CD14-positive monocyte (primary cell): ENCODE measurements at regions not wholly inside any gene's neighbourhood (a gene's known extent, or its start where the extent isn't known, plus 50 kb on each side); places are given as distances from the start of the nearest gene placed in this dataset.

Source experiments
- DNase-seq, 3 donors: peaks; one replicate each; pipeline ENCODE4 v3.0.0-alpha.2; 2011 to 2022
- H2AFZ ChIP-seq: 2 replicates; pipeline ENCODE4 v1.6.0; 2012; ENCODE audit warnings: mild to moderate bottlenecking, low read depth, low read length, inconsistent platforms; ENCODE audit not compliant: insufficient read depth, poor library complexity, severe bottlenecking
- H3K27ac ChIP-seq, 2 donors: 1 replicate in 1 of 2; 2 replicates in 1 of 2; pipeline ENCODE4 v1.5.1; 2012 to 2013; ENCODE audit warnings: low read length in 2 of 2, control low read depth in 1 of 2, inconsistent platforms in 1 of 2, low read depth in 1 of 2, mild to moderate bottlenecking in 1 of 2
- H3K27me3 ChIP-seq, 2 donors: one replicate each; pipeline versions ENCODE4 v1.6.0 to v1.6.1; 2011 to 2013; ENCODE audit warnings: low read length in 2 of 2; ENCODE audit not compliant: control insufficient read depth in 2 of 2, insufficient read depth in 2 of 2
- H3K36me3 ChIP-seq, 2 donors: replicated peaks in 1 of 2; 1 replicate in 1 of 2; 2 replicates in 1 of 2; pipeline versions ENCODE4 v1.5.1 to v1.6.1; 2012 to 2013; ENCODE audit warnings: low read length in 2 of 2, control low read depth in 1 of 2, inconsistent platforms in 1 of 2, mild to moderate bottlenecking in 1 of 2; ENCODE audit not compliant: insufficient read depth in 2 of 2, control insufficient read depth in 1 of 2
- H3K4me1 ChIP-seq, 2 donors: 1 replicate in 1 of 2; 2 replicates in 1 of 2; pipeline versions ENCODE4 v1.5.1 to v1.6.1; 2012 to 2013; ENCODE audit warnings: low read length in 2 of 2, control low read depth in 1 of 2, inconsistent platforms in 1 of 2, mild to moderate bottlenecking in 1 of 2, moderate library complexity in 1 of 2; ENCODE audit not compliant: insufficient read depth in 2 of 2, control insufficient read depth in 1 of 2
- H3K4me2 ChIP-seq: replicated peaks from 2 replicates; pipeline ENCODE3; 2012; ENCODE audit warnings: low read length, moderate library complexity, mild to moderate bottlenecking; ENCODE audit not compliant: poor library complexity, severe bottlenecking; ENCODE audit errors: extremely low read depth
- H3K4me3 ChIP-seq, 3 experiments: fragments of 200-600 bp in 1 of 3; sonication (generic) in 1 of 3; replicated peaks in 1 of 3; 1 replicate in 2 of 3; 2 replicates in 1 of 3; pipeline ENCODE4 v1.5.1; 2011 to 2013; ENCODE audit warnings: low read length in 3 of 3, mild to moderate bottlenecking in 3 of 3, control low read depth in 2 of 3, low read depth in 2 of 3, inconsistent platforms in 1 of 3, moderate library complexity in 1 of 3
- H3K79me2 ChIP-seq: 2 replicates; pipeline ENCODE4 v1.6.0; 2012; ENCODE audit warnings: mild to moderate bottlenecking, control low read depth, inconsistent platforms, low read length, moderate library complexity; ENCODE audit not compliant: insufficient read depth
- H3K9ac ChIP-seq: 2 replicates; pipeline ENCODE4 v1.6.0; 2017; ENCODE audit warnings: low read length, mild to moderate bottlenecking; ENCODE audit not compliant: insufficient read depth, poor library complexity, severe bottlenecking
- H3K9me3 ChIP-seq, 2 donors: replicated peaks in 1 of 2; 1 replicate in 1 of 2; 2 replicates in 1 of 2; pipeline versions ENCODE4 v1.5.1 to v1.6.1; 2012 to 2013; ENCODE audit warnings: low read length in 2 of 2, control low read depth in 1 of 2; ENCODE audit not compliant: control insufficient read depth in 1 of 2, insufficient read depth in 1 of 2
- H4K20me1 ChIP-seq: 2 replicates; pipeline ENCODE4 v1.6.0; 2012; ENCODE audit warnings: mild to moderate bottlenecking, low read length, control low read depth, moderate library complexity; ENCODE audit not compliant: insufficient read depth
- H3K27ac Mint-ChIP-seq, 7 donors: one replicate each; pipeline ENCODE4 v1.8.0; 2020; ENCODE audit warnings: mild to moderate bottlenecking in 7 of 7, mixed read lengths in 7 of 7, moderate library complexity in 6 of 7, inconsistent platforms in 2 of 7
- H3K27me3 Mint-ChIP-seq, 3 donors: one replicate each; pipeline ENCODE4 v1.8.0; 2021 to 2022; ENCODE audit warnings: low read depth in 3 of 3, mild to moderate bottlenecking in 3 of 3, mixed read lengths in 3 of 3, moderate library complexity in 3 of 3, inconsistent platforms in 1 of 3
- H3K36me3 Mint-ChIP-seq, 2 donors: one replicate each; pipeline ENCODE4 v1.8.0; 2020; ENCODE audit warnings: mixed read lengths in 2 of 2, inconsistent platforms in 1 of 2, mild to moderate bottlenecking in 1 of 2
- H3K4me1 Mint-ChIP-seq: one replicate; pipeline ENCODE4 v1.8.0; 2020; ENCODE audit warnings: mild to moderate bottlenecking, mixed read lengths
- H3K4me3 Mint-ChIP-seq, 2 donors: one replicate each; pipeline ENCODE4 v1.8.0; 2020; ENCODE audit warnings: mild to moderate bottlenecking in 2 of 2, mixed read lengths in 2 of 2, moderate library complexity in 1 of 2
- H3K9me3 Mint-ChIP-seq, 7 donors: one replicate each; pipeline ENCODE4 v1.8.0; 2020 to 2022; ENCODE audit warnings: mixed read lengths in 7 of 7, mild to moderate bottlenecking in 6 of 7, moderate library complexity in 6 of 7, inconsistent platforms in 2 of 7
- CTCF ChIP-seq: fragments of 200-600 bp; IDR thresholded peaks from one replicate; pipeline ENCODE4 v1.8.0; 2022; ENCODE audit warnings: antibody characterized with exemption, mild to moderate bottlenecking
- whole genome bisulfite sequencing: methylation state at CpG from one replicate; pipeline ENCODE4 v1.1.5; 2013; ENCODE audit warnings: missing lambda C conversion rate; ENCODE audit not compliant: insufficient coverage; 5-methylcytosine and 5-hydroxymethylcytosine counted together
- intact Hi-C, 2 donors: fragments of 100-400 bp; cut with micrococcal nuclease; formaldehyde crosslinking; loops; one replicate each; pipeline versions ENCODE4 v1.15.0 to v1.15.1; 2023

GRCh38 chr1:185421485-185422107 is 104.6 kb upstream of the IVNS1ABP start:
- no peaks in the 10 kb centered on the region for H3K36me3 ChIP-seq
- H4K20me1 ChIP-seq: no peaks in the 10 kb centered on the region
- H2AFZ ChIP-seq: peak overlapping the region; percentile 3
- no peak for TF ChIP-seq CTCF
- no CpG with 5 or more reads among the region's 3 CpGs for WGBS
- no peak overlapping the region for H3K4me3 Mint-ChIP-seq
- H3K27ac Mint-ChIP-seq: peak overlapping the region; percentile 90 to 97 (median 93)
- peak overlapping the region; percentile 44 to 80 for H3K27ac ChIP-seq
- H3K4me1 ChIP-seq: peaks cover 22 to 25% of the 10 kb centered on the region in 2 donors
- H3K27me3 ChIP-seq: no peaks in the 10 kb centered on the region
- peak; percentile 16 to 29 (median 26) for DNase-seq
- H3K9ac ChIP-seq: no peak overlapping the region
- no peaks in the 10 kb centered on the region for H3K79me2 ChIP-seq
- H3K9me3 ChIP-seq: no peaks in the 10 kb centered on the region
- H3K4me1 Mint-ChIP-seq: peaks cover 28% of the 10 kb centered on the region
- H3K4me3 ChIP-seq: no peak overlapping the region
- H3K4me2 ChIP-seq: peak overlapping the region; percentile 49
- H3K9me3 Mint-ChIP-seq: peaks cover 0 to 3% (median 0%) of the 10 kb centered on the region in 7 donors
- H3K36me3 Mint-ChIP-seq: no peaks in the 10 kb centered on the region
- intact Hi-C loops: no loop called here
- no peaks in the 10 kb centered on the region for H3K27me3 Mint-ChIP-seq

GRCh38 chr1:185420588-185421081 is 103.6 kb upstream of the IVNS1ABP start:
- Mint-ChIP-seq H3K4me1 (peaks cover 32% of the 10 kb centered on the region), H3K9me3 (peaks cover 0 to 3% (median 0%) of the 10 kb centered on the region in 7 donors), H3K27ac (peak overlapping the region; percentile 90 to 97 (median 93)), H3K27me3 (no peaks in the 10 kb centered on the region), H3K4me3 (peak overlapping the region in 1 of 2 donors; percentile 69), H3K36me3 (no peaks in the 10 kb centered on the region)
- Histone ChIP-seq H3K27me3 (no peaks in the 10 kb centered on the region), H3K27ac (peak overlapping the region; percentile 55 to 80), H3K79me2 (no peaks in the 10 kb centered on the region), H3K9me3 (no peaks in the 10 kb centered on the region), H4K20me1 (no peaks in the 10 kb centered on the region), H3K4me3 (peak overlapping the region in 1 of 3 experiments; percentile 44), H3K4me2 (peak overlapping the region; percentile 49), H2AFZ (peak overlapping the region; percentile 3), H3K4me1 (peaks cover 25% of the 10 kb centered on the region in 2 donors), H3K9ac (no peak overlapping the region), H3K36me3 (no peaks in the 10 kb centered on the region)
- intact Hi-C loops: no loop called here
- peak; percentile 60 to 89 (median 84) for DNase-seq
- no peak for TF ChIP-seq CTCF
